ENCODE measurements at regions not wholly inside any gene's neighbourhood (a gene's known extent, or its start where the extent isn't known, plus 50 kb on each side); places are given as distances from the start of the nearest gene placed in this dataset.

DNA sequence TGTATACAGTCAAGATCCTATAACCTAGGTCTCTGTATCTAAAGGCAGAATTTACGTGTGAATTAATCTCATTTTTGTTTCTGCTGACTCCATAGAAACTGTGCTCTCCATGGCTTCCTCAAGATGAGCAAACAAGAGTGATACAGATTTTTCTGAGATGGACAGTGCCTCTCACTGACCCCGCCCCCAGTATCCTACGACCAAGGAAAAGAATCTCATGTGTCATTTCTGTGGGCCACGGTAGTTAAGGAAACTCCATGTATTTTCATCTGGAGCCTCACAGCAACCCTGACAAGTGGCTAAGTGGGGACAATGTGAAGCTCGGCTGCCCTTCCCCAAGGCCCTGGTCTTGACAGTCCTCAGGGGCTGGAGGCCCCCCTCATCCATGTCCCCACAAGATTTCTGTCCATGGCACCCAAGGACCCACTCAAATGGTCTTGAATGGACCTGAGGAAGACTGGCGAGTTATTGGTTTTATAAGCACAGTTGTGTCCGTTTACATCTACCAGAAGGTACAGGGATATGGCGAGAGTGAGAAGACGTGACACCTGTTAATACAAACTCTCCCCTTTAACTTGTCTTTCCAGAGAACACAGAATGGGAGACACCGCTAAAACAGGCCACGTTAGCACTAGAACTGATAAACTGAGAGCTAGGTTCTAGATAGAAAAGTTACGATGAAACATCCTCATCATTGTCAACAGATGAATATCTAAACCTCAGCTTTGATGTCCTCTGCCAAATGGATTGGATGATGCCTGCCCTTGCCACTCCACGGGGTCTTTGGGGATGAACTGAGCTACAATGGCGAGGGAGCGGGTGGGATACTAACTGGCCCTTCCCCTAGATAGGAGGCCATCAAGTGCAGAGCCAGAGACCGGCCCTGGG, 108.4 kb upstream of the EGLN3 start:
- H3K9me3 ChIP-seq (ENCODE audit: insufficient read depth, low read length): no peaks in the 10 kb centered on the region
- no peaks in the 10 kb centered on the region for H3K79me2 ChIP-seq (ENCODE audit: low read length)
- H3K36me3 ChIP-seq (replicated peaks; ENCODE audit: low read depth, low read length): no peaks in the 10 kb centered on the region
- no peak for TF ChIP-seq EZH2phosphoT487 (IDR thresholded peaks at IDR 0.05; ENCODE audit: low read depth)
- TF ChIP-seq, protein P1, sequence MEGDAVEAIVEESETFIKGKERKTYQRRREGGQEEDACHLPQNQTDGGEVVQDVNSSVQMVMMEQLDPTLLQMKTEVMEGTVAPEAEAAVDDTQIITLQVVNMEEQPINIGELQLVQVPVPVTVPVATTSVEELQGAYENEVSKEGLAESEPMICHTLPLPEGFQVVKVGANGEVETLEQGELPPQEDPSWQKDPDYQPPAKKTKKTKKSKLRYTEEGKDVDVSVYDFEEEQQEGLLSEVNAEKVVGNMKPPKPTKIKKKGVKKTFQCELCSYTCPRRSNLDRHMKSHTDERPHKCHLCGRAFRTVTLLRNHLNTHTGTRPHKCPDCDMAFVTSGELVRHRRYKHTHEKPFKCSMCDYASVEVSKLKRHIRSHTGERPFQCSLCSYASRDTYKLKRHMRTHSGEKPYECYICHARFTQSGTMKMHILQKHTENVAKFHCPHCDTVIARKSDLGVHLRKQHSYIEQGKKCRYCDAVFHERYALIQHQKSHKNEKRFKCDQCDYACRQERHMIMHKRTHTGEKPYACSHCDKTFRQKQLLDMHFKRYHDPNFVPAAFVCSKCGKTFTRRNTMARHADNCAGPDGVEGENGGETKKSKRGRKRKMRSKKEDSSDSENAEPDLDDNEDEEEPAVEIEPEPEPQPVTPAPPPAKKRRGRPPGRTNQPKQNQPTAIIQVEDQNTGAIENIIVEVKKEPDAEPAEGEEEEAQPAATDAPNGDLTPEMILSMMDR (IDR thresholded peaks at IDR 0.05; ENCODE audit: low read depth, low read length): no peak
- no peak overlapping the region for H3K27ac ChIP-seq (ENCODE audit: low read length)
- H2AFZ ChIP-seq (ENCODE audit: low read depth, low read length): no peak overlapping the region
- H3K4me2 ChIP-seq (ENCODE audit: low read length): no peak overlapping the region
- no peak overlapping the region for H3K9ac ChIP-seq (ENCODE audit: low read length)
- no peaks in the 10 kb centered on the region for H4K20me1 ChIP-seq (ENCODE audit: insufficient read depth, low read length)
- peaks cover 5% of the 10 kb centered on the region; the same call in 1 of the 2 replicates for H3K4me1 ChIP-seq (ENCODE audit: low read length)
- H3K4me3 ChIP-seq (ENCODE audit: low read length): no peak overlapping the region
- H3K27me3 ChIP-seq (ENCODE audit: low read depth, low read length): no peaks in the 10 kb centered on the region

- Histone ChIP-seq H3K4me2 (ENCODE audit: low read length) (no peak overlapping the region), H4K20me1 (ENCODE audit: insufficient read depth, low read length) (no peaks in the 10 kb centered on the region), H3K9me3 (ENCODE audit: insufficient read depth, low read length) (no peaks in the 10 kb centered on the region), H3K79me2 (ENCODE audit: low read length) (no peaks in the 10 kb centered on the region), H3K27me3 (ENCODE audit: low read depth, low read length) (no peaks in the 10 kb centered on the region), H3K36me3 (replicated peaks; ENCODE audit: low read depth, low read length) (no peaks in the 10 kb centered on the region), H3K9ac (ENCODE audit: low read length) (no peak overlapping the region), H3K4me1 (ENCODE audit: low read length) (peaks cover 5% of the 10 kb centered on the region; the same call in 1 of the 2 replicates), H3K4me3 (ENCODE audit: low read length) (no peak overlapping the region), H3K27ac (ENCODE audit: low read length) (no peak overlapping the region), H2AFZ (ENCODE audit: low read depth, low read length) (no peak overlapping the region)
- no peak for TF ChIP-seq EZH2phosphoT487 (IDR thresholded peaks at IDR 0.05; ENCODE audit: low read depth)
- TF ChIP-seq, protein P1 (IDR thresholded peaks at IDR 0.05; ENCODE audit: low read depth, low read length): no peak
Observed at GRCh38 chr14:34058510-34058909, 107.6 kb upstream of the EGLN3 start.

GRCh38 chr14:34056046-34056445, 105.2 kb upstream of the EGLN3 start:
- no peak overlapping the region for H3K9ac ChIP-seq (ENCODE audit: low read length)
- no peak overlapping the region for H3K27ac ChIP-seq (ENCODE audit: low read length)
- no peak overlapping the region for H3K4me3 ChIP-seq (ENCODE audit: low read length)
- no peak overlapping the region for H2AFZ ChIP-seq (ENCODE audit: low read depth, low read length)
- no peaks in the 10 kb centered on the region for H4K20me1 ChIP-seq (ENCODE audit: insufficient read depth, low read length)
- no peak for TF ChIP-seq EZH2phosphoT487 (IDR thresholded peaks at IDR 0.05; ENCODE audit: low read depth)
- TF ChIP-seq, protein P1 (IDR thresholded peaks at IDR 0.05; ENCODE audit: low read depth, low read length): no peak
- no peaks in the 10 kb centered on the region for H3K79me2 ChIP-seq (ENCODE audit: low read length)
- H3K4me2 ChIP-seq (ENCODE audit: low read length): no peak overlapping the region
- no peaks in the 10 kb centered on the region for H3K9me3 ChIP-seq (ENCODE audit: insufficient read depth, low read length)
- H3K36me3 ChIP-seq (replicated peaks; ENCODE audit: low read depth, low read length): no peaks in the 10 kb centered on the region
- H3K4me1 ChIP-seq (ENCODE audit: low read length): no peaks in the 10 kb centered on the region
- H3K27me3 ChIP-seq (ENCODE audit: low read depth, low read length): no peaks in the 10 kb centered on the region

DNA sequence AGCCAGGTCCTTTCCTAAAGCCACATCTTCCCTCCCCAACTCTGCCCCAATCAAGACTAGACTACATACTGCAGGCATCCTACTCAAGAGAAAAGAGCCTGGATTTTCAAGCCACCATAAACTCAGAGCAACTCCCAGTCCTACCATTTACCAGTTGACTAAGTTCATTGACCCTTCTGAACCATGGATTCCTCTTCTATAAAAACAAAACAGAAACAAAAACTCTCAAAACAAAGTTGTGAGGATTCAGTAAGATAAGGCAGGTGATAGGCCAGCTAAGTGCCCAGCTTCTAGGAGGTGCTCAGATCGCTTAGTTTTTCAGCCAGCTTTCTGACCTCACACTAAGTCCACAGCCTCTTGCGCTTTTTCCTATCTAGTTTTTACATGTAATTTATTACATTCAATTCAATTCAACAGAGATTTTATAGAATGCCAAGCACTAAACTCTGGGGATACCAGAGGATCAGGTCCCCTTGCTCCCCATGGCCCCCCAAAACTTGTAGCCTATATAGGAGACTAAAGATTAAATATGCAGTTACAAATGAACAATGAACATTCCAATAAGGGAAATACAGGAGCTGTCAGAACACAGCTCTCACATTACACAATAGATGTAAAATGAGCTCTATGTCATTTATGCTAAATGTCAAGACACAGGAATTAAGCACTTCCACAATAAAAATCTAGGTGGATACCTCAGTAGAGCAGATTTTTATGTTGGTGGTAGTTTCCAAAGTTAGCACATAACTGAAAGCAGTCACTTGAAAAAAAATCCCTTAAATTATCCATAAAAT, 104.5 kb upstream of the EGLN3 start:
- Histone ChIP-seq H3K9me3 (ENCODE audit: insufficient read depth, low read length) (no peaks in the 10 kb centered on the region), H3K27me3 (ENCODE audit: low read depth, low read length) (no peaks in the 10 kb centered on the region), H3K36me3 (replicated peaks; ENCODE audit: low read depth, low read length) (no peaks in the 10 kb centered on the region), H3K79me2 (ENCODE audit: low read length) (no peaks in the 10 kb centered on the region), H2AFZ (ENCODE audit: low read depth, low read length) (no peak overlapping the region), H3K4me1 (ENCODE audit: low read length) (no peaks in the 10 kb centered on the region), H3K27ac (ENCODE audit: low read length) (no peak overlapping the region), H3K9ac (ENCODE audit: low read length) (no peak overlapping the region), H3K4me2 (ENCODE audit: low read length) (no peak overlapping the region), H4K20me1 (ENCODE audit: insufficient read depth, low read length) (no peaks in the 10 kb centered on the region), H3K4me3 (ENCODE audit: low read length) (no peak overlapping the region)
- no peak for TF ChIP-seq EZH2phosphoT487 (IDR thresholded peaks at IDR 0.05; ENCODE audit: low read depth)
- TF ChIP-seq, protein P1 (IDR thresholded peaks at IDR 0.05; ENCODE audit: low read depth, low read length): no peak

Measured in OCI-LY3 (cell line).